DMS153 treated with DMSO at 0.1 percent for 48 hours (cell line): ENCODE measurements at regions not wholly inside any gene's neighbourhood (a gene's known extent, or its start where the extent isn't known, plus 50 kb on each side); places are given as distances from the start of the nearest gene placed in this dataset.

ENCODE experiments used
- DNase-seq: peaks from one replicate; lab custom pipeline; 2025; ENCODE audit not compliant: unreplicated experiment; lab: John Stamatoyannopoulos, UW

- DNase-seq: no peak
Measured at GRCh38 chr2:57897920-57898319, 148.7 kb upstream of the VRK2 start.

- no peak for DNase-seq
Measured at GRCh38 chr2:57899898-57900297, 146.7 kb upstream of the VRK2 start.

GRCh38 chr2:57902578-57902977 lies 144.0 kb upstream of the VRK2 start:
- DNase-seq: no peak

GRCh38 chr2:57906152-57906732 lies 140.4 kb upstream of the VRK2 start:
- DNase-seq: peak; percentile 30

GRCh38 chr2:57907411-57907810 lies 139.2 kb upstream of the VRK2 start:
- no peak for DNase-seq

GRCh38 chr2:57908736-57909161 lies 137.9 kb upstream of the VRK2 start:
- DNase-seq: no peak

GRCh38 chr2:57918126-57918525 lies 128.5 kb upstream of the VRK2 start:
- DNase-seq: no peak

GRCh38 chr2:57920342-57920939 lies 126.2 kb upstream of the VRK2 start:
- no peak for DNase-seq

- DNase-seq: no peak
Measured at GRCh38 chr2:57934659-57935058, 111.9 kb upstream of the VRK2 start.

GRCh38 chr2:57936216-57936615 lies 110.4 kb upstream of the VRK2 start:
- DNase-seq: no peak

- DNase-seq: no peak
Measured at GRCh38 chr2:57937456-57937855, 109.2 kb upstream of the VRK2 start.

- no peak for DNase-seq
Measured at GRCh38 chr2:57941816-57942215, 104.8 kb upstream of the VRK2 start.

- no peak for DNase-seq
Measured at GRCh38 chr2:57943315-57943714, 103.3 kb upstream of the VRK2 start.

- DNase-seq: no peak
Measured at GRCh38 chr2:57947398-57947797, 99.2 kb upstream of the VRK2 start.

- no peak for DNase-seq
Measured at GRCh38 chr2:57954020-57954419, 92.6 kb upstream of the VRK2 start.

- DNase-seq: no peak
Measured at GRCh38 chr2:57957238-57957637, 89.4 kb upstream of the VRK2 start.

- no peak for DNase-seq
Measured at GRCh38 chr2:57959390-57959789, 87.2 kb upstream of the VRK2 start.

- no peak for DNase-seq
Measured at GRCh38 chr2:57962861-57963260, 83.7 kb upstream of the VRK2 start.

- DNase-seq: no peak
Measured at GRCh38 chr2:57965219-57965618, 81.4 kb upstream of the VRK2 start.

GRCh38 chr2:57965961-57966360 lies 80.6 kb upstream of the VRK2 start:
- DNase-seq: no peak

- DNase-seq: no peak
Measured at GRCh38 chr2:57973621-57974186, 72.9 kb upstream of the VRK2 start.

GRCh38 chr2:57979158-57979557 lies 67.4 kb upstream of the VRK2 start:
- no peak for DNase-seq
